HG02852 (cell line): ENCODE measurements at regions not wholly inside any gene's neighbourhood (a gene's known extent, or its start where the extent isn't known, plus 50 kb on each side); places are given as distances from the start of the nearest gene placed in this dataset.

Source experiments
- ATAC-seq: cut with Tn5 transposase; IDR thresholded peaks from one replicate; pipeline ENCODE4 v1.9.1; 2021; ENCODE audit warnings: mild to moderate bottlenecking, moderate library complexity; ENCODE audit not compliant: unreplicated experiment

DNA sequence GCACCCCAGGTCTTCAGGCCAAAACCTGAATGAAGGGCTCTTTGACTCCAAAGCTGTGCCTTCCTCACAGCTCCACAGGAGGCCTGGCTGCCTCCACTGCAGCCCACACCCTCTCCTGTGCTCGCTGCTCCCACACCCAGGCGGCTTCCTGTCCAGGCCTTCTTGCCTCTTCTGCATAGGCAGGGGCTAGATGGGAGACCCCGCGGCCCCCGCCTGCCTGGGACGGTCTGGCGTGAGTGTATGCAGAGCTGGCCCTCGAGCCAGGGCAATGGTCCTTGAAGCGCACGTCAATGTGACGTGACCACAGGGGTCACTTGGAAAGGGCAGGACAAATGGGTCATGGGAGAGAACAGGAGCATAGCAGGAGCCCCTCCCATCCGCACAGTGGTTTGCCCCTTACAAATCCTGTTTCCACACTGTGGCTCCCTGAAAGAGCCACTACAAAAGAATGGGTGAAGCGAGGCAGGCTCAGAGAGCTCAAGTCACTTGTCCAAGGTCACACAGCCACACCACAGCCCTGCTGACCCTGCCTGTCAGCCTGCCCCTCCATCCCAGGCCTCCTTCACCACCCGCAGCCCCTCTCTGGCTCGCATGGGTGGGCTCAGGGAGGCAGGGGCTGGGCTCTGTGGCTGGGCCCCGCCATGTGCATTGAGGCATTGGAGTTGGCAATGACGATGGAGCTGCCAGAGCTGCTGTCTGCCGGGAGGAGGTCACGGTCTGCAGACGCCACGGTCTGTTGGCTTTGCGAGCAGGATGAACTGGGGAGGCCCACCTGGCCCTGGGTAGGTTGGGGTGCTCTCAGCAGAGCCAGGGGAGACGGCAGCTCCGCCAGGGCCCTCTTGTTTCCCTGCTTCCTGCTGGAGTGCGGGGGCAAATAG is 71.2 kb upstream of the WNT11 start:
- no peak for ATAC-seq

DNA sequence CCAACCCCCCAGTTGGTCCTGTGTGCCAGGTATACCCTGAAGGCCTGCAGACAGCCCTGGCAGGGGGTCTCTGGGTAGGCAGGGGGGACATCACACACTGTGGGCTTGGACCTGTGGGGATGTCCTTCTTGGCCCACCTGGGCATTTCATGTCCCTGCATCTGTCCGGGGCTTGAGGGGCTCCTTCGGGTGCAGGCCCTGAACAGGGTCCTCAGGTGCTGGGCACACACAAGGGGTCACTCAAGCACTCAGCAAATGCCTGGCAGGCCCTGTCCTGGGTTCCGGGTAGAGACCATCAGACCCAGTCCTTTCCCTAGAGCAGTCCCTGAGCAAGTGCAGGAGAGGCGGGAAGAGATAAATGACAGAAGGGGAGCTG is 70.5 kb upstream of the WNT11 start:
- ATAC-seq = no peak

DNA sequence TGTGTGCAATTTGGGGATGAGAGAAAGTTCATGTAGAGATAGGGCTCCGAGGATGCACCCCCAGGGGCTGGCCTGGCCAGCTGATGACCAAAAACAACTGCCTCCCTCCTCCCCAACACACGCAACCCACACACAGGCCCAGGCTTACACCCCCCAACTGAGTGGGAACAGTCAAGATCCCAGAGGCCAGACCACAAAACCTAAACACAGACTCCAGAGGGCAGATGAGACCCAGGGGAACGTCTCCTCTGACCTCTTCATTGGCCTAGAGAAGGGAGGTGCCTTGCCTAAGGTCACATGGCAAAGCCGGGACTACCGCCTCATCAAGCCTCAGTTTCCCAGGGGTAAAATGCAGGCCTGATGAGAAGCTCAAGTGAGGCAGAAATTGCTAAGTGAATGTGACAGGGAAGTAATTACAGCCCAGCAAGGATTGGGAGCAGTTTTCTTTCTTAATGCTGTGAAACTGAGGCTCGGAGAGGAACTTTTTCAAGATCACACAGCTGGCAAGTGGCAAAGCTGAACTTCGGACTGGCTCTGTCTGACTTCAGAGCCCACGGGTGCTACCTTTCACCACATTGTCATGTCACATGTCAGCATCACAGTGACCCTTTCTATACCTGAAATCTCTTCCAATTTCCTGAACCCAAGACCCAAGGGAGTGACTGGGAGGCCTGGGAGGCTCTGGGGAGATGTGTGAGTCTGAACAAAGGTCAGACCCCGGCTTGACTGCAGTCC is 69.9 kb upstream of the WNT11 start:
- no peak for ATAC-seq

DNA sequence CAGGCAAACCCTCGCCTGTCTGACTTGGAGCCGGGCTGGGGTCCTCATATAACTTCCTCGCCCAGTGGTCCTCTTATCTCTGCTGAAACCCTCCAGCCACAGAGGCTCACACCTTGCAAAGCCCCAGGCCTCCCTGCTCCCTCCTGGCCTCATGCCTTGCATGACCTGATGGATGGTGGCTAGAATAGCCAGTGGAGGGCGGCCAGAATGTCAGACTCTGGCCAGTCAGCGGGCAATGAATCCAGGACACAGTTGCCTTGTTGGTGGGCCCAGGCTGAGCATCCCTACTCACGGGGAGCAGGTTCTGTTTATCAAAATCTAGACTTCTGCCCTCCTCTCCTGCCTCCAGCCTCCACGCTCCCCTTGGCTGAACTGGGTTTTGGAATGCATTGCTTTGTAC is 69.1 kb upstream of the WNT11 start:
- ATAC-seq = no peak

DNA sequence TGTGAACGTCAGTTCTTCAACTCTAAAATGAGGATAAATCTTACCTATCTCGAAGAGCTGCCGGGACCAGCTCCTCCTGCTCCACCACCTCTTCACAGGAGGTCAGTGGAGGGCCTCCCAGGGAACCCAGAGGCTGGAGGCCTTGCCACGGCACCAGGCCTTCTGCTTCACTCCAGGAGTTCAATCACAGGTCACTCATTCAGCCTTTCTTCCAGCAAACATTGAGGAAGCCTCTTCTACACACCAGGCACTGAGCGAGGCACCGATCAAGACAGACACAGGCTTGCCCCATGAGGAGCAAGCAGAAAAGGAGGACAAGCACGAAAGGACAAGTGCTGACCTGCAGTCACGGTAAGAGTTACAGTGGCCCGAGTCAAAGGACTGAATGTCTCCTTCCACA is 64.8 kb upstream of the WNT11 start:
- ATAC-seq = no peak

DNA sequence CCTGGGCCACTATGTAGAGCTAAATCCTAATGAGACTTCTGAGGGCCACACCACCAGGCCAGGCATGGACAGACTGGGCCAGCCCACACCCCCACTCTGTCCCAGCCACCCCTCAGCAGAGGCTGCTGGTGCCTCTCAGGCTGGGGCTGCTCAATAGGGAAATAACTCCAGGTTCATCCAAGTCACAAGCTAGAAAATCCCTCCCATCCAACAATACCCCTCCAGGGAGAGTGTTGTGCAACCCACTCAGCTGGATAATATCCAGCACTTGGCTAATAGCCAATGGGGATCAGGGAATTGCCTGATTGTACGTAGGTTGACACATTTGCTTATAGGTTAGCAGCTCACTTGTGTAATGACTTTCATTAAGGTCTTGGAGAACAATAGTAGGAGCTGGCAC is 64.1 kb upstream of the WNT11 start:
- no peak for ATAC-seq

DNA sequence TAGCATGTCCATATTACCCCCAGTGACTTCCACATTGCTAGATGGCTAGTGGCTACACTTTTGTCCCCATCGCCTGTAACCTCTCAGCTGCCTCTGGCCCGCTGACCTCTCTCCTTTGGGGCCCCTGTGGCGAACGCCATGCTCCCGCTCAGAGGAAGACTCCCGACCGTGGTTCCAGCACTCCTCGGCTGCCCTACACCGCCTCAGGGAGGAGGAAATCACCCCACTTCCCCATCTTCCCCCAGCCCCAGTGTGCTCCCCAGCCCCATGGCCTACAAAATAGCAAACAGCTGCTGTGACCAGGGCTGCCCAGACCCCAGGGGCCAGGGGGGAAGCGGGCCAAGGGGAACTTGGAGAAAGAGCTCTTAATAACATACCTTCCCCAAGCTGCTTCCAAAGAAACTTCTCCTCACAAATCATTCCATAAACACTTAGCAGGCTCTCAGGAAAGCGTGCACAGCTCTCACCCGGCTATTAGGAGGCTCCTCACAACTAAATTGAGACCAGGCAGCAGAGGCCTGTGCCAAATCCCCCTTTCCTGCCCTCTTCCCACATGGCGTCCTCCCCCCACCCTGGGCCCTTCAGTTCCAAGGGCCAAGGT is 63.5 kb upstream of the WNT11 start:
- ATAC-seq = no peak

DNA sequence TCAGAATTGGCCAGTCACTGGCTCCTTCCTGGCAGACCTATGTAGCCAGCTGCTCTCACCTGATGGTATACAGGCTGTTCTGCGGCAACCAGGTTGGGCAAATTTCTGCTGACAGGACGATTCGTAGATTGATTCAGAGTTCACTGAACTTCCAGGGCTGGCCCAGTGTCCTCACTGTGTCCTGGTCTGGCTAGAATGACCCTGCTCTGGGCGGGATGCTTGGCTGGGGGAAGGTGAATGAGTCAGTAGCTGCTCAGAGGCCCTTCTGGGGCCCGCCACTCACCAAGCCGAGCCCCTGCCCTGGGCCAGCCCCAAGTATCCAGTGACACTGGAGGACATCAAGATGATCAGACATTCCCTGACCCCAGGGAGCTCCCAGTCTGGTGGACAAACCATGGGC is 62.9 kb upstream of the WNT11 start:
- no peak for ATAC-seq

DNA sequence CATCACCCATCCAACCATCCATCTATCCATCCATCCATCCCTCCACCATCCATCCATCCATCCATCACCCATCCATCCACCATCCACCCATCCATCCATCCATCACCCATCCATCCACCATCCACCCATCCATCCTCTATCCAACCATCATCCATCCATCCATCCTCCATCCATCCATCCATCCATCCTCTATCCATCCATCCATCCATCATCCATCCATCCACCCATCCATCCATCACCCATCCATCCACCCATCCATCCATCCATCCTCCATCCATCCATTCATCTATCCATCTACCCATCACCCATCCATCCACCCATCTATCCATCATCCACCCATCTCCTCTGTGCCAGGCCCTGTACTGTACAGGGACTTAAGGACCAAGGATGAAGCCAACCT is 62.2 kb upstream of the WNT11 start:
- ATAC-seq = no peak

DNA sequence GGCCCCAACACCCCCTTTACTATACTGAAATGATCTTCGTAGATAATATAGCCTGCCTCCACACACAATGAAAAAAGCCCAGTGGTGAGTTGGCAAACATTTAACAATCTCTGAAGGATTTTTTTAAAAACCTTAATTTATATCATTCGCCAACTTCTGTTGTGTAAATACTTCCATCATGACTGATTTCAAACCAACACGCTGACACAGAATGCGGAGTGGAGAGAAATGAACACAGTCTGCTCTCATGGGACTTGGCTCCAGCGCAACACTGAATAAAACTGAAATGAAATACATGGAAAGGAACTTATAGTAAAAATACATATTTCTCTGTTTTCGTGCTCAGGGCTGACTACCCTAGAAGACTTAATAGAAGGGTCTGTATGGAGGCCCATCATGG is 61.3 kb upstream of the WNT11 start:
- ATAC-seq = no peak

DNA sequence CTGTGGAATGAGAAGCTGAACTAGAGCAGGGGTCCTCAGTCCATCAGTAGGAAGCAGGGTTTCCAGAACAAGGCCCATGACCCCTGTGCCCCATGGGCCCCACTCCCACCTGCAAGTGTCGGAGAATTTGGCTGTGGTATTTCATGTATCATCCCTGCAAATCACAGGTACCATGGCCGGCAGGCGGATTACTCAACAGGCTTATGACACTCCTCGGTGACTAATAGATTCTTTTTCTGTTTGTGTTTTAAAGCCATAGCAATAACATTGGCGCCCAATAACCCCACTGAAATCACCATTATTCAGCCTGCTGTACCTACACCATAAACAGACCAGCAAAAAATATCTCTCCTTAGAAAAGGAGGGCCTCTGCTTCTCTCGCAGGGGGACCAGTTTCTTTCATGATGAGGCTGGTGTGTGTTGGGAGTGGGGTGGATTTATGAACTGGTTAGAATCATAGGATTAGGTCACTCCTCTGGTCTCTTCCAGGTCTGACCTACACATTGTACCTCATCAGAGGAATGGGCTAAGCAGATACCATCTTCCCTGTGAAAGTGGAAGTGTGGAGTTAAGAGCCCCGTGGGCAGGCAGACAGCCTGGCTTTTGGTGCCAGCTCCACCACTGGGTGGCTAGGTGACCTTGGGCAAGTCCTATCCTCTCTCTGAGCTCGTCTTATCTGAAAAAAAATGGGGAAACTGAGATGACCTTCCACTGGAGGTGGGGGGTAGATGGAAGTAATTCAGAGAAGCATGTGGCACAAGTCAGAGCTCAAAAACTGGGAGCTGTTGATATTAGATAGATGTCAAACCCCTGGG is 60.2 kb upstream of the WNT11 start:
- no peak for ATAC-seq

DNA sequence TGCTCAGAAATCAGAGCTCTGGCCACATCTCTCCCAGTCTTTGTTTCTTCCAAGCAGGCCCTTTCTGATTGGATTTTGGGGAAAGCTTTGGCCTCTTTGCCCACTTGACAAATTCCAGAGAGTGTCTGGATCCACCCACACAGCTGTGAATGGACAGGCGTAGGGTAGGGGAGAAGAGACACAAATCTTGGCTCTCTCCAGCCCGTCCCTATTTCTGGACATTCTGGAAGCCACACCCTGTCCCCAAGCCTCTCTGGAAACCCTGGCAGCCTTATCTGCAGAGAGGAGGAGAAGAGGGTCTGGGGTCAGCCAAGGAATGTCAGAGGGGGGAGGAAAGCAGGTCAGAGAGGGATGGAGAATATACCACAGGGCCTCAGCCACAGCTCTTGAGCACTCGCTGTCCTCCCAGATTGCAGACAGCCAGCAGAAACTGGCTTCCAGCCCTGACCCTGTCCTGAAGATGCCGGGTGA is 59.5 kb upstream of the WNT11 start:
- ATAC-seq = no peak

DNA sequence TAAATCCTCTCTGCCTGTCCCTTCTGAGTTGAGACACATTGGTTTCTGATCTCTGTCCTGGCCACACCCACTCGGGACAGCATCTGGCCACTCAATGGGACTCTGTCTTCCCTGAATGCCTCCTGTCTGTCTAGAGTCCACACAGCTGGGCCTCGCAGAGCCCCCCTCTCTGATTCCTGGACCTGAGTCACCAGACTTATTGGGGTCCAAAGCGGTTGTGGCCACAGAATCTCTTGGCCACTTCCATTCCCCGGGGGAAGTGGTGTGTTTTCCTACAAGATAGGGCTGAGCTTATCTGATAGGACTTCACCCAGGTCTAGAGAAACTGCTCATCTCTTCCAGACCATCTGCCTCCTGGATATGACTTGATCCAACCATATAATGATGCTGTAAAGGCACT is 57.4 kb upstream of the WNT11 start:
- ATAC-seq = no peak

DNA sequence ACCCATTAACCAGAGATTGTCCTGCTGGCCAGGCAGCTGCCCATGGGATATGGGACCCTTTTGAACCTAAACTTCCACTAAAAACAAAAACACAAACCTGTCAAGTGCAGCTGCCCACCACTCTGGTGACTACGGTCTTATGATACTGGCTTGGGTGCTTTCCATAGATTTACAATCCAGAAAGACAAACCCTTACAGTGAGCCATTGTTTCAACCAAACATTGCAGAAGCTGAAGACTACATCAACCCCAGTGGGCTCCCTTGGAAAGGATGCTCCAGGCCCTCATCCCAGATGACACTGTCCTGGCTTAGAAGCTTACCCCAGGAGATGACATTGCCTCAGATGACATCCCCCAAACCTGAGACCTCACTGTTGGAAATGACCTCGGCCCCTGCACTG is 56.9 kb upstream of the WNT11 start:
- ATAC-seq = no peak

DNA sequence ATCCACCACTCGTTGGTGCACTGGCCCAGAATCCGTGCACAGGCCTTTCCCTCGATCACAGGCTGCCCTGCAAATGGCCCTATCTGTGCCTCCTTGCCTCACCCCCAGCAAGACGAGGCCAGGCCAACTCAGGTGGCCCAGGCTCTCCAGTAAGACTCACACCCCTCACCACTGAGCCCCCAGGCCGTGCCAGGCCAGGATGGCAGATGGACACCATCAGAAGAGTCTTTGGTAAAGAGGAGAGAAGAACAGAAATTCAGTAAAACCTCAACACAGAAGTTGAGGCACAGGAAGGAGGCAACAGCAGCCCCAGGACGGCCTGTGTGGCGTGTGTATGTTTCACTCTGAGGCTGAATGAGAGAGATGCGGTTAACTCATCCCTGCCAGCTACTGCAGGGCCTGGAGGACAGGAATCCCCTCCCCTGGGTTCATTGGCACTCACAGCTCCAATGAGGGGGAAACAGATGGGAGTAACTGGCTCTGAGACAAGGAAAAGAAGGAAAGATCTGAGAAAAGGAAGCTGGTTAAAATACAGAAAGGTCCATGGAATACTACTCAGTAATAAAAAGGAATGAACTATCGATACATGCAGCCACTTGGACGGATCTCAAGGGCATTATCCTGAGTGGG is 54.1 kb upstream of the WNT11 start:
- no peak for ATAC-seq

DNA sequence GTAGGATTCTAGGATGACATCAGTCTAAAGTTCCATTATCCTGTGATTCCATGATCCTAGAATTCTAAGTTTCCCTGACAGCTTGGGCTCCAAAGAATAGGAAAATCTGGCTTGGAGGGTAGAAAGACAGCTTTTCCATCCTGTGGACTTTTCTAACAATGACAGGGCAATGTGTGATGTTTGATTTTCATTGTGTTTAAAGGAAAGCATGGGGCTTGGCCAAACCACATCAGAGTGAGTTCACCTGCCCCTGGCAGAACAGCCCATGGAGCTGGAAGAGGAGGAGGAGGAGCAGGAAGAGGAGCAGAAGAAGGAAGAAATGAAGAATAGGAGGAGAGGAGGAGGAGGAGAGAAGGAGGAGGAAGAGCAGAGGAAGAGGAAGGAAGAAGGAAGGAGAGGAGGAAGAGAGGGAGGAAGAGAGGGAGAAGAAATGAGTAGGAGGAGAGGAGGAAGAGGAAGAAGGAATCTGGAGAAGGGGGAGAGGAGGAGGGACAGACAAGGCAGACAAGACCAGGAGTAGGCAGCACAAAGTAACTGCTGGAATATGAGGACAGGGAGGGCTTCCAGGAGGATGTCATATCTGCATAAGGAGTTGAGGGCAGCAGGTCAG is 53.1 kb upstream of the WNT11 start:
- ATAC-seq = no peak

DNA sequence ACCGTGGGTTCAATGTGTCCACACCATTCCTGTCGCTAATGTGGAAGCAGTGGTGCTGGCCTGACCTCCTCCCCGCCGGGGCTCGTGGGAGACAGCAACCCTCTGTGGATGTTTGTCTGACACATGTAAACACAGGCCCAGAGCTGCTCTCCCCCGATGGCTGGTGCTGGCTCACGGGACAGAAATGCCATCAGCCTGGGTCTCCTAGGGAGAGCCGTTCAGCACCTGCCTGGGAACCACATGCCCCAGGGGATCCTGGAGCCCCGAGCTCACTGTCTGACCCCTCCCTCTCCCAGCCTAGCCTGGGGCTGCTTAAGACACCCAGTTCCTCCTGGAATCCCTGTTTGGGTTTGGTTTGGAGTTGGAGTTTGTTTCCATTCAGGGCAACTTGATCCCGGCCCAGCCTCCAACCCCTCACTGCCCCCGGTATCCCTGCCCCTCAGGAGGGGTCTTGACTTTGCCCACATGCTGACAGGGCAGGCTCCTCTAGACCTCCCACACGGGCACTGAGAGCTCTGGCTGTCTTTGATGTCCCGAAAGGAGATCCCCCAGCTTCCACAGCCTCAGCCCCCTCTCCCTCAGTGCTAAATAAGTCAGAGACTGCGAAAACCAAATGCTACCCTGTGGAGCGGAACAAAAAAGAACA is 50.9 kb upstream of the WNT11 start:
- ATAC-seq = no peak

DNA sequence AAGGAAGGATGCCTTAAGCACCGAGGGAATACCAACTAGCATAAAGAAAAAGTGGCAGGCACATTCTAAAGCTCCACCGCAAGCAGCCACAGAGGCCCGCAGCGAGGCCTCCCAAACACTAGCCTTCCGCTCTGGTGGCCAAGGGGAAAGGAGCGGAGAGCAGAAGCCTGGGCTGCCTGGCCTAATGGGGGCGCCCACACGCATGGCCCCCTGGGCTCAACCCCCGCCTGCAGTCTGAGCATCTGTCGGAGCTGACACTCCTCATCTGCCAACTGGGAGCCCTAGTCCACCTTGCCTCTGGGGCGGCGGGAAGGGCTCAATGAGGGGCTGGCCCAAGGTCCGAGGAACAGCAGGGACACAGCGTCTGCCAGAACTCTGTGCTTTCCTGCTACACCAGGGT is 50.1 kb upstream of the WNT11 start:
- no peak for ATAC-seq
